NCI-H146 (cell line): ENCODE measurements at regions not wholly inside any gene's neighbourhood (a gene's known extent, or its start where the extent isn't known, plus 50 kb on each side); places are given as distances from the start of the nearest gene placed in this dataset.

Experiments used
- DNase-seq: peaks from one replicate; lab custom pipeline; 2025; lab: John Stamatoyannopoulos, UW

GRCh38 chr2:153811516-153811915, 60.2 kb upstream of the GALNT13 start:
- peak; percentile 2 for DNase-seq

GRCh38 chr2:153812632-153813031, 59.1 kb upstream of the GALNT13 start:
- peak; percentile 19 for DNase-seq

- DNase-seq: no peak
These were observed 53.5 kb upstream of the GALNT13 start for GRCh38 chr2:153818242-153818641.

GRCh38 chr2:153819074-153819473, 52.6 kb upstream of the GALNT13 start:
- DNase-seq: no peak

GRCh38 chr2:153819501-153819900, 52.2 kb upstream of the GALNT13 start:
- peak; percentile 6 for DNase-seq
